Psoas muscle (tissue), 7 donors: ENCODE measurements at regions not wholly inside any gene's neighbourhood (a gene's known extent, or its start where the extent isn't known, plus 50 kb on each side); places are given as distances from the start of the nearest gene placed in this dataset.

Experiments
- ATAC-seq, 4 donors: fragments of 200-7000 bp; cut with Tn5 transposase; one replicate each; pipeline ENCODE4 v1.9.1; 2020; ENCODE audit warnings: moderate library complexity in 3 of 4, mild to moderate bottlenecking in 2 of 4
- DNase-seq, 2 donors: peaks; one replicate each; pipeline ENCODE4 v3.0.0-alpha.2; 2020
- H3K27ac ChIP-seq: fragments of 200-600 bp; one replicate; pipeline ENCODE4 v1.8.0; 2022
- H3K27me3 ChIP-seq, 3 donors: fragments of 200-600 bp in 1 of 3; one replicate each; pipeline versions ENCODE4 v1.6.1 to v1.8.0; 2013 to 2022; ENCODE audit warnings: low read length in 2 of 3, mild to moderate bottlenecking in 2 of 3, moderate library complexity in 1 of 3; ENCODE audit not compliant: insufficient read depth in 3 of 3
- H3K36me3 ChIP-seq, 2 donors: fragments of 200-600 bp in 1 of 2; one replicate each; pipeline versions ENCODE4 v1.6.1 to v1.8.0; 2013 to 2022; ENCODE audit warnings: low read depth in 1 of 2, mild to moderate bottlenecking in 1 of 2, moderate library complexity in 1 of 2; ENCODE audit not compliant: insufficient read depth in 1 of 2
- H3K4me1 ChIP-seq: fragments of 200-600 bp; one replicate; pipeline ENCODE4 v1.8.0; 2022
- H3K4me3 ChIP-seq: fragments of 200-600 bp; one replicate; pipeline ENCODE4 v1.8.0; 2022; ENCODE audit warnings: mild to moderate bottlenecking
- H3K9me3 ChIP-seq: fragments of 200-600 bp; one replicate; pipeline ENCODE4 v1.8.0; 2022
- CTCF ChIP-seq: fragments of 200-600 bp; IDR thresholded peaks from one replicate; pipeline ENCODE4 v1.8.0; 2022; ENCODE audit warnings: antibody characterized with exemption
- WGBS, 3 donors: extraction: QIAGEN DNeasy Blood & Tissue Kit; methylation state at CpG; one replicate each; pipeline versions ENCODE4 v1.1.6 to v1.1.7; 2013; 5-methylcytosine and 5-hydroxymethylcytosine counted together
- intact Hi-C, 2 donors: fragments of 100-400 bp; cut with DNase I; formaldehyde crosslinking; loops; one replicate each; pipeline versions ENCODE4 v1.11.0 to v1.14.2; 2022
- donor health status: healthy with polysubstance abuse.
- donor health status: DM: no; HTN: no; CAD: no; lungs with moderate emphysema.
- donor health status: Bipolar disorder and iron deficiency.
- donor health status: healthy.
- donor health status: DM: yes; HTN: yes; CAD: no.
- donor health status: DM: no; HTN: no; CAD: no.
- donor health status: DM: yes; HTN: yes; CAD: no.

GRCh38 chr13:97892717-97893116, 60.8 kb upstream of the IPO5 start:
- Histone ChIP-seq H3K9me3 (no peaks in the 10 kb centered on the region), H3K27me3 (no peaks in the 10 kb centered on the region), H3K27ac (no peak overlapping the region), H3K4me3 (no peak overlapping the region), H3K36me3 (no peaks in the 10 kb centered on the region), H3K4me1 (no peaks in the 10 kb centered on the region)
- intact Hi-C loops = no loop called here
- peak in 3 of 4 donors; percentile 70 to 89 (median 71) for ATAC-seq
- DNase-seq = no peak
- WGBS, 3 donors = 76 to 79% (median 78%) methylated on average over 3 of the region's 3 CpGs
- no peak for TF ChIP-seq CTCF

GRCh38 chr13:97895383-97895782, 58.1 kb upstream of the IPO5 start:
- TF ChIP-seq CTCF = no peak
- no peaks in the 10 kb centered on the region for H3K4me1 ChIP-seq
- no peak overlapping the region for H3K4me3 ChIP-seq
- no peaks in the 10 kb centered on the region for H3K36me3 ChIP-seq
- ATAC-seq = no peak
- intact Hi-C loops = no loop called here
- no peak for DNase-seq
- no peaks in the 10 kb centered on the region for H3K9me3 ChIP-seq
- no peaks in the 10 kb centered on the region for H3K27me3 ChIP-seq
- WGBS, 3 donors = 89 to 95% (median 93%) methylated on average over 1 of the region's 1 CpG
- H3K27ac ChIP-seq = no peak overlapping the region

- WGBS, 3 donors = 89 to 90% (median 90%) methylated on average over 2 of the region's 2 CpGs
- intact Hi-C loops = no loop called here
- Histone ChIP-seq H3K4me1 (no peaks in the 10 kb centered on the region), H3K9me3 (no peaks in the 10 kb centered on the region), H3K27me3 (no peaks in the 10 kb centered on the region), H3K4me3 (no peak overlapping the region), H3K27ac (no peak overlapping the region), H3K36me3 (no peaks in the 10 kb centered on the region)
- DNase-seq (no peak), ATAC-seq (no peak)
- no peak for TF ChIP-seq CTCF
These were observed 57.0 kb upstream of the IPO5 start for GRCh38 chr13:97896446-97896845.

- intact Hi-C loops = no loop called here
- Histone ChIP-seq H3K27me3 (no peaks in the 10 kb centered on the region), H3K27ac (no peak overlapping the region), H3K4me1 (no peaks in the 10 kb centered on the region), H3K4me3 (no peak overlapping the region), H3K9me3 (no peaks in the 10 kb centered on the region), H3K36me3 (no peaks in the 10 kb centered on the region)
- no peak for TF ChIP-seq CTCF
- 32 to 58% (median 35%) methylated on average over 1 of the region's 1 CpG for WGBS, 3 donors
- ATAC-seq (no peak), DNase-seq (no peak)
These were observed 51.8 kb upstream of the IPO5 start for GRCh38 chr13:97901716-97902115.
